ENCODE measurements at regions not wholly inside any gene's neighbourhood (a gene's known extent, or its start where the extent isn't known, plus 50 kb on each side); places are given as distances from the start of the nearest gene placed in this dataset.
"Not testable (repeated sequence)": the region's sequence is repeated elsewhere in the genome, so short reads cannot be mapped to it uniquely, and the experiment has no call there.

- no peak for DNase-seq
Observed at GRCh38 chr3:73179601-73180000, 118.1 kb downstream of the EBLN2 start.

- no peak for DNase-seq
Observed at GRCh38 chr3:73186741-73187140, 125.3 kb downstream of the EBLN2 start.

GRCh38 chr3:73187328-73187727, 125.9 kb downstream of the EBLN2 start:
- DNase-seq = no peak

- no peak for DNase-seq
Observed at GRCh38 chr3:73188707-73189106, 127.2 kb downstream of the EBLN2 start.

- DNase-seq = no peak
Observed at GRCh38 chr3:73192036-73192738, 130.7 kb downstream of the EBLN2 start.

GRCh38 chr3:73193943-73194342, 132.5 kb downstream of the EBLN2 start:
- not testable (repeated sequence) for DNase-seq

GRCh38 chr3:73197187-73197586, 135.7 kb downstream of the EBLN2 start:
- no peak for DNase-seq

- no peak for DNase-seq
Observed at GRCh38 chr3:73203101-73203500, 141.6 kb downstream of the EBLN2 start.

GRCh38 chr3:73203633-73204032, 142.2 kb downstream of the EBLN2 start:
- no peak for DNase-seq

GRCh38 chr3:73204841-73205240, 143.4 kb downstream of the EBLN2 start:
- no peak for DNase-seq

GRCh38 chr3:73206030-73206429, 144.6 kb downstream of the EBLN2 start:
- DNase-seq = no peak

GRCh38 chr3:73207946-73208440, 146.5 kb downstream of the EBLN2 start:
- DNase-seq = no peak

- no peak for DNase-seq
Observed at GRCh38 chr3:73210759-73211158, 149.3 kb downstream of the EBLN2 start.

GRCh38 chr3:73212683-73213082, 151.2 kb downstream of the EBLN2 start:
- no peak for DNase-seq

GRCh38 chr3:73213896-73214295, 152.4 kb downstream of the EBLN2 start:
- DNase-seq = no peak

- no peak for DNase-seq
Observed at GRCh38 chr3:73214846-73215245, 153.4 kb downstream of the EBLN2 start.

- DNase-seq = no peak
Observed at GRCh38 chr3:73215281-73215680, 153.8 kb downstream of the EBLN2 start.

GRCh38 chr3:73215901-73216300, 154.4 kb downstream of the EBLN2 start:
- no peak for DNase-seq

GRCh38 chr3:73216310-73216709, 154.9 kb downstream of the EBLN2 start:
- DNase-seq = no peak

GRCh38 chr3:73222126-73222525, 160.7 kb downstream of the EBLN2 start:
- DNase-seq = no peak

GRCh38 chr3:73225146-73225855, 163.8 kb downstream of the EBLN2 start:
- no peak for DNase-seq

- no peak for DNase-seq
Observed at GRCh38 chr3:73225991-73226390, 164.5 kb downstream of the EBLN2 start.

GRCh38 chr3:73228000-73228399, 166.5 kb downstream of the EBLN2 start:
- no peak for DNase-seq

- no peak for DNase-seq
Observed at GRCh38 chr3:73228437-73228836, 167.0 kb downstream of the EBLN2 start.

GRCh38 chr3:73228959-73229358, 167.5 kb downstream of the EBLN2 start:
- DNase-seq = no peak
